HCT116 (cell line): ENCODE measurements at regions not wholly inside any gene's neighbourhood (a gene's known extent, or its start where the extent isn't known, plus 50 kb on each side); places are given as distances from the start of the nearest gene placed in this dataset.

Source experiments
- CTCF ChIP-seq, 3 experiments: fragments of 200-600 bp in 1 of 3; sonication (generic) in 1 of 3; IDR thresholded peaks in 2 of 3; conservative IDR thresholded peaks in 1 of 3; 2 replicates each; pipeline ENCODE4 v1.5.1; 2012 to 2017; ENCODE audit warnings: low read depth in 2 of 3, low read length in 2 of 3, antibody characterized with exemption in 1 of 3, borderline replicate concordance in 1 of 3, control low read depth in 1 of 3, mild to moderate bottlenecking in 1 of 3, mixed read lengths in 1 of 3, mixed run types in 1 of 3, moderate library complexity in 1 of 3; ENCODE audit not compliant: insufficient read depth in 1 of 3
- ELF1 ChIP-seq: IDR thresholded peaks from 2 replicates; pipeline ENCODE4 v1.6.1; 2012; ENCODE audit warnings: low read depth, borderline replicate concordance
- EZH2 ChIP-seq: fragments of 200-600 bp; sonication (generic); IDR thresholded peaks from 2 replicates; pipeline ENCODE4 v1.6.1; 2017; ENCODE audit warnings: antibody characterized with exemption, mixed run types
- JUND ChIP-seq: IDR thresholded peaks from 2 replicates; pipeline ENCODE4 v1.6.1; 2012
- POLR2A ChIP-seq: IDR thresholded peaks from 2 replicates; pipeline ENCODE4 v1.7.0; 2011; ENCODE audit warnings: borderline replicate concordance; ENCODE audit not compliant: insufficient read depth, insufficient read length; ENCODE audit errors: extremely low read depth
- POLR2AphosphoS5 ChIP-seq: IDR thresholded peaks from 2 replicates; pipeline ENCODE4 v1.6.1; 2011; ENCODE audit warnings: mild to moderate bottlenecking, low read depth, low read length, moderate library complexity
- RAD21 ChIP-seq: IDR thresholded peaks from 2 replicates; pipeline ENCODE4 v1.6.1; 2012; ENCODE audit warnings: low read depth, mild to moderate bottlenecking
- REST ChIP-seq: IDR thresholded peaks from 2 replicates; pipeline ENCODE4 v1.6.1; 2012; ENCODE audit warnings: low read depth
- TCF7L2 ChIP-seq: IDR thresholded peaks from 2 replicates; pipeline ENCODE4 v1.7.0; 2011; ENCODE audit warnings: borderline replicate concordance, inconsistent platforms; ENCODE audit not compliant: insufficient read depth, insufficient read length; ENCODE audit errors: extremely low read depth
- YY1 ChIP-seq: IDR thresholded peaks from 2 replicates; pipeline ENCODE4 v1.6.1; 2011; ENCODE audit warnings: low read length, low read depth, moderate library complexity, mild to moderate bottlenecking; ENCODE audit not compliant: insufficient replicate concordance; ENCODE audit errors: extremely low read depth
- ZFX ChIP-seq: fragments of 450-650 bp; IDR thresholded peaks from 2 replicates; pipeline ENCODE4 v1.6.1; 2017

DNA sequence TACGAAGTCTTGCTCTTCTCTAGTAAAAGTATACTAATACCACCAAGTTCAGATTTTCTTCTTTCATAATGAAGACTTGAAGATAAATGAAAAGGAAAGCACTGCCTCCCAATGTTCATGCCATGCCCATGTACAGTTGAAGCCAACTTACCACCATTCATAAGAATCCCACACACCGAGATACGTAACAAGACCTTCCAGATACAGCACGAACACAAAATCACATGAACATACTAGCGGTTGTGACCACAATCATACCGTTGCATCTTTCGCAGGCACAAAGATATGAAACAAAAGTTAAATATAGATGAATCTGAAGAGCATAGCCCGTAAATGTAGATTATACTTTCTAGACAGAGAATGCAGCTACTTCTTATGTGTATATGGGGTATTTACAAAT is 412.5 kb downstream of the CBLN4 start:
- no peak for TF ChIP-seq POLR2A
- TF ChIP-seq JUND: no peak
- no peak for TF ChIP-seq CTCF (IDR thresholded peaks at IDR 0.05 in 2 of 3, conservative IDR thresholded peaks at IDR 0.05 in 1 of 3; ENCODE audit: borderline replicate concordance in 1 of 3, insufficient read depth in 1 of 3, low read depth in 2 of 3, low read length in 2 of 3)
- TF ChIP-seq REST: no peak
- TF ChIP-seq EZH2: no peak
- TF ChIP-seq ELF1: no peak
- no peak for TF ChIP-seq RAD21
- no peak for TF ChIP-seq ZFX
- TF ChIP-seq POLR2AphosphoS5: no peak
- TF ChIP-seq YY1: no peak
- no peak for TF ChIP-seq TCF7L2
